GM13976 (cell line): ENCODE measurements at regions not wholly inside any gene's neighbourhood (a gene's known extent, or its start where the extent isn't known, plus 50 kb on each side); places are given as distances from the start of the nearest gene placed in this dataset.

Experiments used
- DNase-seq: peaks from one replicate; pipeline ENCODE4 v3.0.0; 2012; ENCODE audit warnings: low spot score
- CTCF ChIP-seq: IDR thresholded peaks from 2 replicates; pipeline ENCODE4 v1.5.1; 2012; ENCODE audit warnings: borderline replicate concordance, mild to moderate bottlenecking; ENCODE audit not compliant: insufficient read depth; ENCODE audit errors: extremely low read depth, missing control alignments, control extremely low read depth
- in situ Hi-C: fragments of 300-500 bp; cut with MboI; formaldehyde crosslinking; loops from one replicate; pipeline ENCODE4 v1.12.0; 2022; ENCODE audit warnings: low sequenced_read_pairs, mixed read lengths, inconsistent platforms; ENCODE audit not compliant: unreplicated experiment

GRCh38 chr1:229883504-229884200, 183.4 kb upstream of the GALNT2 start:
- peak; percentile 1 for DNase-seq
- in situ Hi-C loops, result no loop called here
- no peak for TF ChIP-seq CTCF

DNA sequence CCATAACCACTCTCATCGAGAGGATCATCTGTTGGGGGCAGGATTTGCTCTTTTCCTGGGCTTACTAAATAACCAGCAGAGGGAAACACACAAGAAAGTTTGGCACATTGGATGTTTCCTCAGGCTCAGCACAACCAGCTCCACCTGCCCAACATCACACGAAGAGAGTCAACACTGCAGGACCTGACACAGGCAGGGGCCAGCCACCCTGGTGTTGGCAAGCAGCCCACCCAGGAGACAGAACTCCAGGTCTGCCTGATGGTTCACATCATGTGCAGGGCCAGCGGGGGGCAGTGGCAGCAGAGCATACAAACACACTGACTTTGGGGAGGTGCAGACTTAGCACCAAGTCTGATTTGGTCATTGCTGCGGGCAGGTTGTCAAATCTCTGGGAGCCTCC, 182.3 kb upstream of the GALNT2 start:
- no peak for TF ChIP-seq CTCF
- peak; percentile 12 for DNase-seq
- in situ Hi-C loops, result no loop called here

DNA sequence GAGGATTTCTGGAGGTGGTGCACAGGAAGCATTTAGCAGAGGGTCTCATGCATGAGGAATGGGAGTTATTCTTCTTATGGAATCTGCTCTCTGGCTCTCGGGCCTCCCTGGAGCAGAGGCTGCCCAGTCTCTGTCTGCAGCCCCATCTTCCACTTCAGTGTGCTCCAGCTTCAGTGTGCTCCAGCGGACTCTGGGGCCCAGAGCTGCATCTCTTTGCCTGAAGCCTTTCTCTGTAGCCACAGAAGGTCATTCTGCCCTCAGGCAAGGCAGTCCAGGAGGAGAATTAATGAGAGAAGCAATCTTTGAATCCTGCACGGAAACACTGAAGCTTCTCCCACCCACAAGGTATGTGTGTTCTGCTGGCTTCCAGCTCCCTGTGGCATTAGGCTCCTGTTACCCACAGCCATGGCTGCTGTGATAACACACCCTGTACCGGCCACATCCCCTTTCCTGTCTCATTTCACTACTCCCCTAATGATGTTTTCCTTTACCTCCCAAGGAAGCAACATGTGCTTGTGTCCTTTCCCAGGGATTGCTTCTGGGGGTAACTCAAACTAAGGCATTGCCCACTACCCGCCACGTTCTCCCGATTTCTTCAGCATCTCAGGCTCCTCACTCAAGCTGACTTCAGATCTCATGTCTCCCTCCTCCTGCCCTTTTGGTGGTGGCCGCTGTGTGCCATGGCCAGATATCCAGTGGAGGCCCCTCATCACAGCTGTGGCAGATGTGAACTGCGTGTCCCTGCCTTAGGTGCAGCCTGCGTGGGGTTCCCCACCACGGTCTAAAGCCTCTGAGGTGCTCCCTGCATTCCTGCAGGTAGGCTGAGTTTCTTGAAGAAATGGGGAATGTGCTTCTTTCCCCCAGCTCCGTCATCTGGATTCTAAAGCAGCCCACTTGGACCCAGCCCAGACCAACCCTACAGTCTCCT, 181.2 kb upstream of the GALNT2 start:
- in situ Hi-C loops, result no loop called here
- peak; percentile 6 for DNase-seq

GRCh38 chr1:229886636-229887035, 180.4 kb upstream of the GALNT2 start:
- TF ChIP-seq CTCF, result no peak
- peak; percentile 1 for DNase-seq
- in situ Hi-C loops, result no loop called here

More for the DNA sequence above, 181.2 kb upstream of the GALNT2 start:
- no peak for TF ChIP-seq CTCF

DNA sequence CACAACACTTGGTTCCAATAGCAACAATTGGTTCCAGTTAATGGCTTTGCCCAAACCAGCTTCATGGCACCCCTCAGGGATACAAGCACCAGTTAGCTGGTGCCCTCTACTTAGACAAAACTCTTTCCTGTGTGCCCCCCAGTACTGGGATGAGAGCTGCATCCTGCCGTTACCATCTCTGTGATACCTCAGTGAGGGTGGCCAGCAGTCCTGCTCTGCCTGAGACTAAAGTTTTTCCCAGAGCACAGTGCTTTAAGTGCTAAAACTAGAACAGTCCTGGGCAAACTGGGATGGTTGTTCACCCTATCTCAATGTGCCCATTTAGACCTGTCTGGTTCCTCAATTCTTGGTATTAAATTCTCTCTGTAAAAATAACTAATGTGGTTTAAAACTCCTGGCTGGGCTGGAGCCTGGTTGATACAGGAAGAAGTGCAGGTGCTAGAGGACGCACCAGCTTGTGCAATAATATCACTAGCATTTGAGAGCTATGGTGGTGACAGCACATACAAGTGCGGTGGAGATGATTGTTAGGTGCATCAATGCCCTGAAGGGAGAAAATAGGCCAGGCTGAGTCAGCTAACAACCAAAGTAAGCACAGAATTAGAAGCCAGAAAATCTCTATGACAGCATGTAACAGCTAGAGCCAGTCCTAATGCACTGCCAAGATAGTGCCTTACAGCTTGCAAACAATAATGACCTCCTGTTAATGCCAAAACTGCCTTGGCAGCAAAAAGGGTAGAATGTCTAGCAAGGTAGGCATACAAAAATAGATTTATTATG, 179.8 kb upstream of the GALNT2 start:
- in situ Hi-C loops, result no loop called here
- TF ChIP-seq CTCF, result no peak
- DNase-seq, result no peak

- TF ChIP-seq CTCF, result no peak
- no peak for DNase-seq
- in situ Hi-C loops, result no loop called here
Measured at GRCh38 chr1:229888157-229888556, 178.9 kb upstream of the GALNT2 start.
